Hematopoietic multipotent progenitor cell treated with erythropoietin and hydrocortisone succinate and interleukin-3 and kit ligand, for 6 days (in vitro differentiated cells): ENCODE measurements at regions not wholly inside any gene's neighbourhood (a gene's known extent, or its start where the extent isn't known, plus 50 kb on each side); places are given as distances from the start of the nearest gene placed in this dataset.

Source experiments
- DNase-seq: peaks from one replicate; pipeline ENCODE4 v3.0.0-alpha.2; 2015

GRCh38 chr20:52768694-52769093 lies 203.5 kb upstream of the TSHZ2 start:
- DNase-seq = no peak

GRCh38 chr20:52766645-52767435 lies 205.3 kb upstream of the TSHZ2 start:
- DNase-seq = no peak

DNA sequence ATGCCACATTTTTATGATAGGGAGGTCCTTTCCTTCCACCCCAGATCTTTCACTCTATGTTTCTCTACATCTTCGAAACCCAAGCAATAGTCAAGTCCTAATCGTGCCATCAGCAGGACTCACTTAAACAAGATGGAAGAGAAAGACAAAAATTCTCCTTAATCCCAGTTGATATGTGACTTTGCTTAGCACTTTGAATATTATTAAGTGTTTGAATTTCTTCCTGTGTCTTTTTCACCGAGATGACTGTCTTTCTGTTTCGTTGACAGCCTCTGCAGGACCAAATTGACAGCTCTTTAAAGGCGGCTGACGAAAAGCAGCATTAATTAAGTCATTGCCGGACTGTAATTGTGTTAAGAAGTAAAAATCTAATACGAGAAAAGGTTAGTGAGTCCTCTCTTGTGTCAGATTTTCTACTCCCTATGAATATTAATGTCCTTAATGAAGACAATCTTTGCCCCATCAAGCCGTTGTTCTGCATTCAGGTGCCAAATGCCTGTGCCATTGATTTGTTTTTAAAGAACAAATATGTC lies 208.8 kb upstream of the TSHZ2 start:
- DNase-seq = no peak

- no peak for DNase-seq
Observed at GRCh38 chr20:52761867-52762266, 210.3 kb upstream of the TSHZ2 start.

GRCh38 chr20:52760791-52761190 lies 211.4 kb upstream of the TSHZ2 start:
- no peak for DNase-seq

GRCh38 chr20:52757411-52757810 lies 214.7 kb upstream of the TSHZ2 start:
- DNase-seq = no peak

- DNase-seq = no peak
Observed at GRCh38 chr20:52755744-52756143, 216.4 kb upstream of the TSHZ2 start.

GRCh38 chr20:52754366-52754765 lies 217.8 kb upstream of the TSHZ2 start:
- no peak for DNase-seq

- no peak for DNase-seq
Observed at GRCh38 chr20:52752023-52752422, 220.1 kb upstream of the TSHZ2 start.

- DNase-seq = no peak
Observed at GRCh38 chr20:52751571-52751970, 220.6 kb upstream of the TSHZ2 start.

GRCh38 chr20:52749938-52750337 lies 222.2 kb upstream of the TSHZ2 start:
- no peak for DNase-seq

DNA sequence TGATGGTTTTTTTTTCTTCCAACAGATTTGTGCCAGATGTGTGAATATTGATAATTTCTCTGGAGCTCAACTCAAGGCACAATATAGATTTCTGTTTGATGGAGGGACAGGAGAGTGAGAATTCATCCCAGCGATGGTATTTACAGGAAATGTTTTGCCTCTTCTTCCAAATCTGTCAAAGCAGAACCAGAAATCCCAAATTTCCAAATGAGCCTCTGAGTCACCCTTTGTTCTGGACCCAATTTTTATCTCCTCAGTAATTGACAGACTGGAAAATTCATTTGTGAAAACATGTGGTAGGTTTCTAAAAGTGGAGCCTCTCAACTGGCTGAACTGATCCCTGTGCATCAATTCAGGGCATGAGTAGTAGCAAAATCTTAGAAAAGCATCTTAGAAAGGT lies 223.2 kb upstream of the TSHZ2 start:
- no peak for DNase-seq

- DNase-seq = no peak
Observed at GRCh38 chr20:52748285-52748932, 223.7 kb upstream of the TSHZ2 start.

DNA sequence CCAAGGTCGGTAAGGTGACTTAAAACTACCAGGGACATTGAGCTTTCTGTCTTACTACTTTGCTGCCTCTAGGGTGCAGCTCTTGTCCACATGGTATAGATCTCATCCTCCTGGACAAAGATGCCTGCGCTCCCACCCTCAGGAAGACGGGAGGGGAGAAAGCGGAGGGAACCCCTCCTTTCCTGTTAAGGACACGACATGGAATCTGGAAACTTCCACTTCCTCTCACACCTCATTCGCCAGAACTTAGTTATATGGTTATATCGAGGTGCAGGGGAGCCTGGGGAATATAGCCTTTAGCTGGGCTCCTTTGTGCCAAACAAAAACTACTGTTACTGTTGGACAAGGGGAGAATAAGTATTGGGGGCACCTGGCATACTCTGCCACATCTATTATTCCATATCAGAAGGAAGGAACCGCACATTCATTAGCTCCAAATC lies 224.3 kb upstream of the TSHZ2 start:
- DNase-seq = no peak

DNA sequence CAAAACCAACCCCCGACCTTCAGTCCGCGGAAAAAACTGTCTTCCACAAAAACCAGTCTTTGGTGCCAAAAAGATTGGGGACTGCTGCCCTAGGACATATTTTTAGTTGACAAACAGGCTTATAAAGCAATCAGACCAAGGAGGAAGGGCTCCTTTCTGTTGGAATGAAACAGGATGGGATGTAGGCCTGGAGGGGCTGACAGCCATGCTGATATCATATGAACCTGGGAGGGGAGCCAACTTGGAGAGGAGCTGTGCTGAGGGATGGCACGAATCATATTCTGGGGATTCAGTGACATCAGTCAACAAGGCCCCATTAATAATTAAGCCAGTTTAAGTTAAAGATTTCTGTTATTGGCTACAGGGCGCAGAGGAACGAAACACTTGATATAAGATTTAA lies 225.4 kb upstream of the TSHZ2 start:
- no peak for DNase-seq

- DNase-seq = no peak
Observed at GRCh38 chr20:52746190-52746589, 226.0 kb upstream of the TSHZ2 start.

DNA sequence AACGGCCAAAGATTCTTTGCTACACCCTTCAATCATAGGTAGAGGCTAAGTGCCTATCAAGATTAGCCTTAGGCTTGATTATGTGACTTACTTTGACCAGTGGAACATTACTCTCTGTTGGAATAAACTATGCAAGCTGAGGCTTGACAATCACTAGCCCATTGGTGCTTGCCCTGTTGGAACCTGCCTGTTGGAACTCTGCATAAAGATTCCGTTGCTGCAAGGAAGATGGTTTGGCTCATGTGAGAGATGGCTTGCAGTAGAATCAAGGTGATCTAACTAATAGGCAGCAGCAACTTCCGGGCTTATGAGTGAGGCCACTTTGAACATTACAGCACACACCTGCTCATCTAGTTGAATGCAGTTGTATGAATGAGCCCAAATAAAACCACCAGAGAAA lies 227.7 kb upstream of the TSHZ2 start:
- DNase-seq = no peak

DNA sequence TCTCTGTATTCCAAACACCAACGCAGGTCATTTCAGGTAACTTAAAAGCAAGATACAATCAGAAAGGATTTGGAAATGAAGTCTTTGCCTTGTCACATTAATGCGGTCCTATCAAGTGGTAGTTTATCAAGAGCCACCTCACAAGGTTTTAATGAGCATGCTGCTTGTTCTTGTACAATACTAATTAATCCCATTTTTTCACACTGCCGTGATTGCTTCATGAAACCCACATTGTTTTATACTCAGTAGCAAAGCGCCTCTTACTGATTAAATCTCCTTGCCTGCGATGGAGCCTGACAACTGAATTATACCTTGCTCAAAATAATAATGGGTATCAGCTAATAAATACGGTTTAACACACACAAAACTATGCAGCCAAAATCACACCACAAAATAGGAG lies 234.1 kb upstream of the TSHZ2 start:
- no peak for DNase-seq

DNA sequence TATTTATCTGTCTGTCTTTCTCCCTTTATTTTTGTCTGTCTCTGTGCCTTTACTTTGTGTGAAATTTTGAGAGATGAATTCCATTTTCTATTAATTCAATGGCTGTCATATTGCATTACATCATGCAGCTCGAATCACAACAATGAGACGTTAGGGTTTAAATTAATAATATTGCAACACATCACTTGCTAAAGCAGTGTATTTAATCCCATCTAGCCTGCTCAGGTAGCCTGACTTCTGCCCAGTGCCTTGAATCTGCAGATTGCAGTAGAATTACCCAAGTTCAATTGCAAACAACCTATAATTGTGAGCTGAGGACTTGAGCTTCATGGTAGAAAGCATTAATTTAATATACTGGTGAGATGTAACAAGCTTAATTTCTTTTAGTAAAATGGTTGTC lies 235.7 kb upstream of the TSHZ2 start:
- no peak for DNase-seq

GRCh38 chr20:52731093-52731492 lies 241.1 kb upstream of the TSHZ2 start:
- DNase-seq = no peak

GRCh38 chr20:52727740-52728456 lies 244.3 kb upstream of the TSHZ2 start:
- no peak for DNase-seq

DNA sequence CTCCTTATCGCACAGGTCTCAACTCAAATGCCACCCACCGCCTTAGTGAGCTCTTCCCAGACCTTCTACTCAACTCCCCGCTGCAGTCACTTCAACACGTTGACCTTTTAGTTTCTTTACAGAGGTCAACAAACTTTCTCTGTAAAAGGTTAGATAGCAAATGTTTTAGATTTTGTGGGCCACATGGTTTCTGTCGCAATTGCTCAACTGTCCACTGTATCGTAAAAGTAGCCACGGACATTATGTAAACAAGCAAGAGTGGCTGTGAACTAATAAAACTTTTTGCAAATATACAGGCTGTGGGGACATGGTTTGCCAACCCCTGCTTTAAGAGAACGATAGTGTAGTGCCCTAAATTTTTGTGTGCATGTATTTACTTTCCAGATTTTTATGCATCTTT lies 247.6 kb upstream of the TSHZ2 start:
- DNase-seq = no peak

DNA sequence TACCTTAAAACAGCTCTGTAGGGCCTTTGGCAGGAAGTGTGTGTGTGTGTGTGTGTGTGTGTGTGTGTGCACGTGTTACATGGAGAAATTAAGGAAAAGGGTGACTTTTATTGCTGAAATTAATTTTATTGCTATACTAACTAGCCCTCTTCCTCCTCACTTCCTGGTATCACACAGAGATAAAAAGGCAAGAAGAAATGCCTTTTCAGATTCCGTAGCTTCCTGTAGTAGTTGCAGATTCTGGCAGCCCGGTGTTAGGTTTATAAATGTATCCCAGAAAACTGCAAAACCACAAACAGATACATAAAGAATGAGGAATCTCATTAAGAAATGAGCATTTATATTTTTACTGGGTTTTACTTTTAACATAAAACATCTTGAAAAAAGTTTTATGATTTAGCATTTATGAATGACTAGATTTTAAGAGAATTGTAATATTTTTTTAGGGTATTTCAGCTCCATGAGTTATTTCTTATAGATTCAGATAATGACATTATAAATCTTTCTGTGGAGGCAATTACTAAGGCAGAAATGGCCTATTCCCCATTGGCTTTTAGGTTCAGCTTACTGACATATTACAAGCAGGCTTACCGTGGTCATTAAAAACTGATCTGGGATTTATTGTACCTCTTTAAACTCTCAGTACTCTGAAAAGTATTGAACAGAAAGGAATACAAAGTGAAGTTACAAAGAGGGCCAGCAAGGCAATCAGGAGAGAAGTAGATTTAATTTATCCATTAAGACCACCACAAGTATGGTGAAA lies 249.1 kb upstream of the TSHZ2 start:
- no peak for DNase-seq
